GM18498 (cell line): ENCODE measurements at regions not wholly inside any gene's neighbourhood (a gene's known extent, or its start where the extent isn't known, plus 50 kb on each side); places are given as distances from the start of the nearest gene placed in this dataset.

Experiments used
- ATAC-seq: cut with Tn5 transposase; IDR thresholded peaks from one replicate; pipeline ENCODE4 v1.9.1; 2021; ENCODE audit warnings: mild to moderate bottlenecking, moderate library complexity; ENCODE audit not compliant: unreplicated experiment

- no peak for ATAC-seq
Measured at GRCh38 chr2:173854840-173855239, 110.3 kb downstream of the SP3 start.

GRCh38 chr2:173855661-173856060 lies 109.5 kb downstream of the SP3 start:
- no peak for ATAC-seq
